Activated CD4-positive, alpha-beta T cell treated with anti-CD3 and anti-CD28 coated beads, Interleukin-2, Interleukin-4, amounts not matched to agents 100 ng/mL and 50 ng/mL, durations not matched to agents 16 hours and 8 hours (primary cell): ENCODE measurements at regions not wholly inside any gene's neighbourhood (a gene's known extent, or its start where the extent isn't known, plus 50 kb on each side); places are given as distances from the start of the nearest gene placed in this dataset.

Source experiments
- DNase-seq: peaks from one replicate; pipeline ENCODE4 v3.0.0-alpha.2; 2020; ENCODE audit warnings: low spot score

GRCh38 chr16:64019339-64019738, 1102.5 kb downstream of the CDH11 start:
- DNase-seq = no peak

DNA sequence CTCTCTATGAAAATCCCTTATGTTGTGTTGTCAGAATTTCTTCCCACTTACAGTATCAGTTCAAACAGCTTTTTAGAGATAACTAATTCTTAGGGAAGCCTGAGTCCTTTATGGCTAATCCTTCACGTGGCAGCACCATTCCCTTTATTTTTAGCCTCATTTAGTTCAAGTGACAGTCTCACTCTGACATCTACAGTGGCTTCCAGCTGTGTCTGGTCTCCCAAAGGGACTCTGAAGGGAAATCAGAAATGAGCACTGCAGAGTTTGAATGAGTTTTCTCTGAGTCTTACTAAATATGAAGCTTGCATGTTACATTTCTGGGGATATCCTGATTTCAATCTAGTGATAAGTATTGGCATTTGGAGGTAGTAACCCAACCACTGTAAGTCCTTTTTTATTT, 1104.1 kb downstream of the CDH11 start:
- DNase-seq = no peak

DNA sequence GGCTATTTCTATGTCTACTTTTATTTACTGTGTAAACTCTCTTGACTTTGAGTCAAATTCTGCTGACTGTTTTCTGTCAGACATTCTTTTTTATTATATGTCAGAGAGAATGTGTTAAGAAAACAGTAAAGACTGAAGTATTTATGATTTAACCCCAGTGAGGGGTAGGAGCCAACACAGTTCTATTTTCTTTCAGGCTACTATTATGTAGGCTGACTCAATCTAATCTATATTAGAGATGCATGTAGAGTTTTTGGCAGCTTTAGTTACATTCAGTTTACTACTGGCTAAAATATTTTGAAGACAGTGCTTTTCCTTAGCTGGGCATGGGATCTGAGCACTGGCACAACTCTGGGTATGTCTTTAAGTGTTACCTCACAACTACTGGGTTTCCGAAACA, 1108.0 kb downstream of the CDH11 start:
- DNase-seq = no peak

DNA sequence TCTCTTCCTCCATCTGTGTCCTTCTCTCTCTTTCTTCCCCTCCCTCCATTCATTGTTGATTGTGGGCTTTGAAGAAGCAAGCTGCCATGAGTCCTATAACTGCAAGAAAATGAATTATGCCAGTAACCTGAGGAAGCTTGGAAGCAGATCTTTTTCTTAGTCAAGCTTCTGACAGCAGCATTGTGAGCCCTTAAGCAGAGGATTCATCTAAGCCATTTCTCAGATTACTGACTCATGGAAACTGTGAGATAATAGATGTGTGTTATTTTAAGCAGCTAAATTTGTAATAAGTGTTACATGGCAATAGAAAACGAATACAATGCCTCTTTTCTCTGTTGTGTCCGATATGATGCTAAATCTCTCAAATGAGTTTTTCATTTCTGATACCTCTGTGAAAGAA, 1109.7 kb downstream of the CDH11 start:
- no peak for DNase-seq

DNA sequence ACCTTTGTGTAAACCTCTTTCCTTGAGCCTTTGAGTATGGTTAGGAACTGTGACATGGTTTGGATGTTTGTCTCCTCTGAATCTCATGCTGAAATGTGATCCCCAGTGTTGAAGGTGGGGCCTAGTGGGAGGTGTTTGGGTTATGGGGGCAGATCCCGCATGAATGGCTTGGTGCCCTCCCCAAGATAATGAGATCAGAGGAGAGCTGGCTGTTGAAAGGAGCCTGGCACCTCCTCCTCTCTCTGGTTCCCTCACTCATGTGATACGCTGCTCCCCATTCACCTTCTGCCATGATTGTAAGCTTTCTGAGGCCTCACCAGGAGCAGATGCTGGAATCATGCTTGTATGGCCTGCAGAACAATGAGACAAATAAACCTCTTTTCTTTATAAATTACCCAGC, 1110.2 kb downstream of the CDH11 start:
- DNase-seq = no peak

- DNase-seq = no peak
Measured at GRCh38 chr16:64008131-64008530, 1113.7 kb downstream of the CDH11 start.

DNA sequence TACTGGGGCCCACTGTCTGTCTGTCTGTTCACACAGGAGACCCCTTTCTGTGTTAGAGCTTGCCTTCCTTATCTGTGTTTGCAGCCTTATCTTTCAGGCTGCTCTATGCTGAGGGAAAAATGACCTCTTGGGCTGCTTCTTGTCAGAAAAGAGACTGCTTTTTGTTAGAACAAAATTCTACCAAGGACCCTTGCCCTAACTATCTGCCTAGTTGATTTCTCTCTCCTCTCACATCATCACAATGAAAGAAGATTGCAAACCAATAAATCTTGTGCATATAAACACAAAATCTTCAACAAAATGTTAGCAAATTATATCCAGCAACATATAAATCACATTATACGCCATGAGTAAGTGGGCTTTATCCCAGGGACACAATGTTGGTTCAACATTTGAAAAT, 1117.7 kb downstream of the CDH11 start:
- DNase-seq = no peak

DNA sequence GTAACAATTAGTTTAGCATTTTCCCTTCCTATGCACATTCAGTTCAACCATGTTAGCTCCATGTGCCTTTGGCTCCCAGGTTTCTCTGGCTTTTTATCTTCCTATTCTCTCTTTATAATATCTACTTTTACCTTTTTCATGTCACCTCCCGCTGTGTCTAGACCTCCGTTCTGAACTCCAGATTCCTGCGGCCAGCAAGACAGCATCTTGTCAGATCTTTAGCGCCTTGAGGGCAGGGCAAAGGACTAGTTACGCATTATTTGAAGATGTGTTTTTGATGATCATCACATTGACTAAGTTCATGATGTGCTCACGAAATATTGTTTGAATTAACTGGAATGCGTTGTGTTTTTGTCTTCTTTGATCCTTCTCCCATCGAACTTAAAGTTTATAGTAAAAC, 1126.8 kb downstream of the CDH11 start:
- no peak for DNase-seq

DNA sequence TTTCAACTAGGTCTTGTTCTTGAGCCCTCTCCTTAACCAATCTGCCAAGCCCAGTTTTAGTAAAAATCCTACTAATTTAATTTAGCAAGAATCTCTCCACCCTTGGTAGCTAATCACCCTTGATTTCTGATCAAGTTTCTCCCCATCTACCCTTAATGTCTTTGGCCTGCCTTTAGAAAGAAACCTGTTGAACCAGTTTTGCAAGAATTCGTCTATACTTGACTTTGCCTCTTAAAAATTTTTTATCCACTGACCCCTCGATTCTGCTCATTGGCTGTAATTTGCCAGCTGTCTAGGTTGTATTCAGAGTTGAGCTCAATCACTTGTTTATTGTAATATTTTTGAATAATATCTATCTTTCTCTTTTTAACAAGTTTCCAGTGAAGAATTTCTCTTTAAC, 1138.5 kb downstream of the CDH11 start:
- no peak for DNase-seq

- DNase-seq = no peak
Measured at GRCh38 chr16:63982741-63983140, 1139.1 kb downstream of the CDH11 start.

- DNase-seq = no peak
Measured at GRCh38 chr16:63982110-63982509, 1139.8 kb downstream of the CDH11 start.

GRCh38 chr16:63981639-63982038, 1140.2 kb downstream of the CDH11 start:
- no peak for DNase-seq

DNA sequence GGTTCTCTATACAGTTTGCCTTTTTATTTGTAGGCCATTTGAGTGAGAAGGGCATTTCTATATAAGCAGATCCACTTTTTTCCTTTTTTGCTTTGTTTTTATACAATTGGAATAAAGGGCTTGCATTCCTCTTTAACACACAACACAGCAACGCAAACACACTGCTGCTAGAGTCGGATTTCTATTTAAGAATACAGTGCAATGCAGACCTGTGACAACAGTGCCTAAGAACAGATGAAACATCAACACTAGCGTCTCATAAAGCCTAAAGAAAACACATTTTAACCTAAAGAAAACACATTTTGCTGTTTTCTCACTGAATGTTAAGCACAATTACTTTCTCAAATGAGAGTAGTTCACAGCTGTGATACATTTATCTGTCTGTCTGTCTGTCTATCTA, 1141.1 kb downstream of the CDH11 start:
- DNase-seq = no peak

- DNase-seq = no peak
Measured at GRCh38 chr16:63978240-63978639, 1143.6 kb downstream of the CDH11 start.

DNA sequence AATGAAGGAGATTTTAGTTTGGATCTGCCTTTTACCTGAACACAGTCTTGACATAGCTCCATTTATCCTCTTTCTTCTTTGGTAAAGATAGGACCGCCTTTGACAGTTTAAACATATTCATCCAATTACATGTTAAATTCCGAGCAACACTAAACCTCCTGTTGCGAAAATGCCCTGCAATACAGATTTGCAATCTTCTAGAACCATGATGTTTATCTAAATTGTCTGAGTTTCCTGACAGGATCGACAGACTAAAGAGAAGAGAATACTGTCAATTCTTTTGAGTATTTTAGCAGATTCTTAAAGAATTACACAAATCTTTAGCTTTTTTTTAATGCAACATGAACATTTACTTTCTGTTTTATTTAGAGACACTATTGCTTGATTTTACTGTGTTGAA, 1145.5 kb downstream of the CDH11 start:
- no peak for DNase-seq

DNA sequence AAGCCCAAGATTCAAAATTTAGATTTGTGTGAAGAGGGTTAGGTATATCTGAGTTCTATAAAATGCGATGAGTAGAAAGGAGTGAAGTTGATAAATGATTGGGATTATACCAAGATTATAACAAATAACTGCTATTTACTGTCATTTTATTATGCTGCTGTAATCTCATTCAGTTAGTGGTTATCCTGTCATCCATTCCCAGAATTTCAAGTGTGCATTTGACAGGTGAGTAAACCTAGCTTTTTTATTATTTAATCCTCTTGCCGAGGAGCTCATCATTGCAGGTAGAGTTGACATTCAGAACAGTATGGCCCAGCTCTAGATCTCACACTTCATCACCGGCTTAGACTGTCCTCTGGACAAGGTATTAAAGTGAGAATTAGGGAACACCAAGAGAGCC, 1146.2 kb downstream of the CDH11 start:
- no peak for DNase-seq

DNA sequence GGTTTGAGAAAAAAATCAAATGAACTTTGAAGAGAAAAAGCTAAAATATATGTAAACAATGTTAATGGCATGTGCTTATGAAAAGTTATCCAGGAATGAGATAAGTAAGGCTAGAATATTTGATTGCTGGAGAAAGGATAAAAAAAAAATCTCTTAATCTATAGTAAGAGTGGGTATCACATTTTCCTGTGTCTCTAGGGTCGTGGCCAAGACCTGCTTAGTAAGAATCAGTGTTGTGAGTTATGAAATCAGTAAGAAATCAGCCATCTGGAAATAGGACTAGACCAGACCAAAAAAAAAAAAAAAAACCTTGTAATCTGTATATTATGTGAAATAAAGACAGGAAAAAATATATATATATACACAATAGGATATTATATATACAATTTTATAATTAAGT, 1153.9 kb downstream of the CDH11 start:
- no peak for DNase-seq

DNA sequence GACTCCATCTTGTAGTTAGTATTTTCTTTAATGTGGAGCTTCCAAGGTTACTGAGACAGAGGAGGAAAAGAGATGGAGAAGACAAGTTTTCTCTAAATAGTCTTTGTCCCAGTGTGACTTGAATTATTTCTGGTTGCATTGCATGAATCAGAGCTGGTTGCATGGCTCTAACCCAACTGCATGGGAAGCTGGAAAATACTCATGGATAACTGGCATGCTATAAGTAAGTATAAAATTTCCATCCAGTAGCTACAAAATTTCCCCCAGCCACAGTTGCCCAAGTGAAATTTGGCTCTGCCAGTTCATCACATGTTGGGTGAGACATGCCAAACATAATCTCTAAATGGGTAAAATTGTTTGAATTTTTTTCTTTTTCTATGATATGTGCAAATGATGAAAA, 1161.5 kb downstream of the CDH11 start:
- no peak for DNase-seq

DNA sequence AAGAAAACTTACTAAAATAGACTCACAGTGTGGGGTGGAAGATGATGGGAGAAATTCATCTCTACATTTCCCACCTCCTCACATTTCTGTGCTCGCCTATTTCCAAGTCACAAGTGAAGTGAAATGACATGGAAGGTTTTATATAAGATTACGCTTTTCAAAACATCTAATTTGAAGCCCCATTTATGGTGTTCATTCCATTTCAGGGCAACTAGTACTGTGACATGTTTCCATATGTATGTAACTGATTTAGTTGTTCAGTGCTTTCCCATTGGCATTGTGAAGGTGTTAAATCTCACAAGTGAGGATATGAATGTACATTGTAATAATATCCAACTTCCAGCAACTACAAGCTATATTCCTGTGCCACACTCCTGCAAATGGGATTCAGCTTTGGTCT, 1174.8 kb downstream of the CDH11 start:
- DNase-seq = no peak

DNA sequence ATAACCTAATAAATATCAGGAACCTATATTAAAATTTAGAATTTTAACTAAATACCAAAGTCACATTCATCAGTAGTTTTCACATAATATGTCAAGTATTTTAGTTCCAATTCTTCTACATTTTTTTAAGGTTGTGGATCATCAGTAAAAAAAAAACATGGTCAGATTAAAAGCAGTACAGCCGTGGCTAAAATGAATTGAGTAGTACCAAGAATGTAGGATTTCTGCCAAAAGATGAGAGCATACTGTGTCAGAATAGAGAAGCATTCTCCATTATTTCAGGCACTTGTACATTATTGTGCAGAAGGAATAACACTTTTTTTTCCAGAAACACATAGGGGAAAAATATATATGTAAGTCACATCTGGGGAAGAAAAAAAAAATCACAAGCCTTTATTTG, 1176.1 kb downstream of the CDH11 start:
- no peak for DNase-seq

DNA sequence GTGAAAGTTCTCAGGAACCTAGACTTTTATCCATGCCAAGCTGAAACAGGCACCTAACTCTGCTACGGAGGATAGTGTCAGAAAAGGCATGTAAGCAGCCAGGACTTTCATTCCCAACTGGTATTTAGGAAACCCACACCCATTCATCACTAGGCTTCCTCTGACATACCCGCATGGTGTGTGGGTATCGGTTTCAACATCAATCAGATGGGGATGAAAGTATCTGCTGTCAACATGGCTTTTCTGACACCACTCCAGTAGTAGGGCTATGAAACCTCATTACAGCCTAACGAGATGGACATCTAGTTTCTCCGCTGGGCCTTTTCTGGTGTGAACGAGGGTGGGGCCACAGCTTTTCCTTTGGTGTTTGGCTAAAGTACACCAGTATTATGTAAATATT, 1178.3 kb downstream of the CDH11 start:
- no peak for DNase-seq

DNA sequence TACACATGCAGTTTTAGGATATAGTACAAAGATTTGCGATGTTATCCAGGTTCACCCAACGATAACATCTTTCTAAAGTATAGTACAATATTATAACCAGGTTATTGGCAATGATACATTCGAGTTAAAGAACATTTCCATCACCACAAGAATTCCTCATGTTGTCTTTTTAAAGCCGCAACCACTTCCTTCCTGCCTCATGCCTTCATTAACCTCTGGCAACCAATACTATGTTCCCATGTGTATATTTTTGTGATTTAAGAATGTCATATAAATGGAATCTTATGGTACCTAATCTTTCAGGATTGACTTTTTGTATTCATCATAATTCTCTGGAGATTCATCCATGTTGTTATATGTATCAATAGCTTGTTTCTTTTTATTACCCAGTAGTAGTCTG, 1183.2 kb downstream of the CDH11 start:
- DNase-seq = no peak

- no peak for DNase-seq
Measured at GRCh38 chr16:63933841-63934240, 1188.0 kb downstream of the CDH11 start.

DNA sequence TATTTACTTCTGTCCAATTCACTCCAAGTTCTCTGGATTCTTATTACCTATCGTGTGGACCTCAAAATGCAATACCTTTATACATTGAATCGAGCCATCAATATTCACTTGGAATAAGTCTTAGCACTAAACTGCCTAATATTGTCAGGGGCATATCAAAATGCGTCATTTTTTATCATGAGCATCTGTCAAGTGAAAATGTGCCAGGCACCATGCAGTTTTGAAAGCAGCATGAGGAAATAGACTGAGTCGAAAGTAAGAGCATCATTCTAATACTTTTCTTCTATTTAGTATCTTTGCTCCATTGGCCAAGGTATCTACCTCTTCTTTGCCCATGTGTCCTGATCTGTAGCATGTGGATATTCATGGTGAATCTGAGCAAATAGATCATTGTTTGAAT, 1193.4 kb downstream of the CDH11 start:
- DNase-seq = no peak

- no peak for DNase-seq
Measured at GRCh38 chr16:63925221-63925620, 1196.6 kb downstream of the CDH11 start.
